CD4-positive, alpha-beta T cell (primary cell): ENCODE measurements at regions not wholly inside any gene's neighbourhood (a gene's known extent, or its start where the extent isn't known, plus 50 kb on each side); places are given as distances from the start of the nearest gene placed in this dataset.

Experiments
- ATAC-seq: fragments of 200-7000 bp; cut with Tn5 transposase; one replicate; pipeline ENCODE4 v1.10.0; 2022; ENCODE audit warnings: mild to moderate bottlenecking; ENCODE audit not compliant: poor library complexity
- CTCF ChIA-PET: fragments of 350-600 bp; sonication (Branson Sonifier 250); formaldehyde crosslinking; loops from one replicate; lab custom pipeline; 2021; ENCODE audit warnings: antibody characterized with exemption, inconsistent platforms; lab: Charles Lee
- POLR2A ChIA-PET: fragments of 350-600 bp; sonication (Branson Sonifier 250); formaldehyde crosslinking; loops from one replicate; lab custom pipeline; 2021; ENCODE audit warnings: antibody characterized with exemption, inconsistent platforms; lab: Charles Lee
- DNase-seq, 14 experiments: peaks; one replicate each; pipeline ENCODE4 v3.0.0-alpha.2; 2013 to 2020; ENCODE audit warnings: mixed read lengths in 2 of 14
- H3K27ac ChIP-seq, 2 donors: one replicate each; pipeline versions ENCODE4 v1.5.1 to v1.7.0; 2013; ENCODE audit warnings: low read length in 2 of 2, low read depth in 1 of 2, mild to moderate bottlenecking in 1 of 2
- H3K27me3 ChIP-seq, 2 experiments: 1 replicate in 1 of 2; 2 replicates in 1 of 2; pipeline versions ENCODE4 v1.6.1 to v1.7.0; 2013; ENCODE audit warnings: low read length in 2 of 2, control low read depth in 1 of 2, mild to moderate bottlenecking in 1 of 2, moderate library complexity in 1 of 2; ENCODE audit not compliant: insufficient read depth in 2 of 2, control insufficient read depth in 1 of 2
- H3K36me3 ChIP-seq: one replicate; pipeline ENCODE4 v1.6.1; 2013; ENCODE audit warnings: low read length, control low read depth; ENCODE audit not compliant: insufficient read depth
- H3K4me1 ChIP-seq: one replicate; pipeline ENCODE4 v1.6.1; 2013; ENCODE audit warnings: low read length, control low read depth; ENCODE audit not compliant: insufficient read depth
- H3K4me3 ChIP-seq: one replicate; pipeline ENCODE4 v1.5.1; 2013; ENCODE audit warnings: mild to moderate bottlenecking, low read length, moderate library complexity
- H3K9me3 ChIP-seq, 2 experiments: 1 replicate in 1 of 2; 2 replicates in 1 of 2; pipeline versions ENCODE4 v1.6.1 to v1.7.0; 2013; ENCODE audit warnings: low read length in 2 of 2, mild to moderate bottlenecking in 2 of 2, control low read depth in 1 of 2, moderate library complexity in 1 of 2; ENCODE audit not compliant: control insufficient read depth in 1 of 2, insufficient read depth in 1 of 2
- H3K27ac Mint-ChIP-seq: one replicate; pipeline ENCODE4 v1.8.0; 2020; ENCODE audit warnings: mixed read lengths
- H3K27me3 Mint-ChIP-seq: one replicate; pipeline ENCODE4 v1.8.0; 2021; ENCODE audit warnings: mixed read lengths
- H3K36me3 Mint-ChIP-seq: one replicate; pipeline ENCODE4 v1.8.0; 2021; ENCODE audit warnings: low read depth, mixed read lengths
- H3K4me1 Mint-ChIP-seq: one replicate; pipeline ENCODE4 v1.8.0; 2021; ENCODE audit warnings: low read depth, mixed read lengths
- H3K4me3 Mint-ChIP-seq: one replicate; pipeline ENCODE4 v1.8.0; 2020; ENCODE audit warnings: mild to moderate bottlenecking, mixed read lengths
- H3K9me3 Mint-ChIP-seq: one replicate; pipeline ENCODE4 v1.8.0; 2020; ENCODE audit warnings: mixed read lengths
- intact Hi-C, 2 experiments: fragments of 100-400 bp; cut with DNase I in 1 of 2; cut with micrococcal nuclease in 1 of 2; formaldehyde crosslinking; loops; one replicate each; pipeline versions ENCODE4 v1.15.1 to v1.9.0; 2023 to 2025; cut with DNase I, micrococcal nuclease
- TF ChIP-seq, protein P1 (sequence below): fragments of 200-600 bp; IDR thresholded peaks from one replicate; pipeline ENCODE4 v1.8.0; 2022; ENCODE audit warnings: antibody characterized with exemption, mild to moderate bottlenecking

GRCh38 chr2:215866606-215867005 is 146.7 kb downstream of the MREG start:
- Mint-ChIP-seq H3K4me1 (no peaks in the 10 kb centered on the region), H3K27me3 (peaks cover 5% of the 10 kb centered on the region), H3K9me3 (no peaks in the 10 kb centered on the region), H3K27ac (no peak overlapping the region), H3K4me3 (no peak overlapping the region), H3K36me3 (no peaks in the 10 kb centered on the region)
- no peak overlapping the region for H3K4me3 ChIP-seq
- DNase-seq: no peak
- ChIA-PET CTCF (no interaction called here), POLR2A (no interaction called here)
- H3K27ac ChIP-seq: no peak overlapping the region
- peaks cover 0 to 7% of the 10 kb centered on the region in 2 experiments for H3K27me3 ChIP-seq
- TF ChIP-seq, protein P1, sequence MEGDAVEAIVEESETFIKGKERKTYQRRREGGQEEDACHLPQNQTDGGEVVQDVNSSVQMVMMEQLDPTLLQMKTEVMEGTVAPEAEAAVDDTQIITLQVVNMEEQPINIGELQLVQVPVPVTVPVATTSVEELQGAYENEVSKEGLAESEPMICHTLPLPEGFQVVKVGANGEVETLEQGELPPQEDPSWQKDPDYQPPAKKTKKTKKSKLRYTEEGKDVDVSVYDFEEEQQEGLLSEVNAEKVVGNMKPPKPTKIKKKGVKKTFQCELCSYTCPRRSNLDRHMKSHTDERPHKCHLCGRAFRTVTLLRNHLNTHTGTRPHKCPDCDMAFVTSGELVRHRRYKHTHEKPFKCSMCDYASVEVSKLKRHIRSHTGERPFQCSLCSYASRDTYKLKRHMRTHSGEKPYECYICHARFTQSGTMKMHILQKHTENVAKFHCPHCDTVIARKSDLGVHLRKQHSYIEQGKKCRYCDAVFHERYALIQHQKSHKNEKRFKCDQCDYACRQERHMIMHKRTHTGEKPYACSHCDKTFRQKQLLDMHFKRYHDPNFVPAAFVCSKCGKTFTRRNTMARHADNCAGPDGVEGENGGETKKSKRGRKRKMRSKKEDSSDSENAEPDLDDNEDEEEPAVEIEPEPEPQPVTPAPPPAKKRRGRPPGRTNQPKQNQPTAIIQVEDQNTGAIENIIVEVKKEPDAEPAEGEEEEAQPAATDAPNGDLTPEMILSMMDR: no peak
- no peak for ATAC-seq
- H3K36me3 ChIP-seq: no peaks in the 10 kb centered on the region
- no peaks in the 10 kb centered on the region for H3K9me3 ChIP-seq
- H3K4me1 ChIP-seq: no peaks in the 10 kb centered on the region
- intact Hi-C loops: no loop called here

- TF ChIP-seq, protein P1: no peak
- Histone ChIP-seq H3K36me3 (no peaks in the 10 kb centered on the region), H3K27me3 (peaks cover 0 to 7% of the 10 kb centered on the region in 2 experiments), H3K4me1 (no peaks in the 10 kb centered on the region), H3K9me3 (no peaks in the 10 kb centered on the region), H3K27ac (no peak overlapping the region), H3K4me3 (no peak overlapping the region)
- no peaks in the 10 kb centered on the region for H3K9me3 Mint-ChIP-seq
- POLR2A ChIA-PET: no interaction called here
- no peak overlapping the region for H3K4me3 Mint-ChIP-seq
- DNase-seq (no peak), ATAC-seq (no peak)
- H3K4me1 Mint-ChIP-seq: no peaks in the 10 kb centered on the region
- intact Hi-C loops: no loop called here
- no peaks in the 10 kb centered on the region for H3K36me3 Mint-ChIP-seq
- CTCF ChIA-PET: interaction anchor here (0.6 kb wide), 1 partner anchor 29 kb away, joined by 4 read pairs; no protein-coding TSS in a partner anchor
- peaks cover 5% of the 10 kb centered on the region for H3K27me3 Mint-ChIP-seq
- H3K27ac Mint-ChIP-seq: no peak overlapping the region
Measured at GRCh38 chr2:215863687-215864086, 149.7 kb downstream of the MREG start.

- Mint-ChIP-seq H3K27ac (no peak overlapping the region), H3K36me3 (no peaks in the 10 kb centered on the region), H3K27me3 (peaks cover 5% of the 10 kb centered on the region), H3K4me3 (no peak overlapping the region), H3K9me3 (no peaks in the 10 kb centered on the region), H3K4me1 (no peaks in the 10 kb centered on the region)
- CTCF ChIA-PET: no interaction called here
- Histone ChIP-seq H3K36me3 (no peaks in the 10 kb centered on the region), H3K27ac (no peak overlapping the region), H3K27me3 (peaks cover under 1 to 7% of the 10 kb centered on the region in 2 experiments), H3K9me3 (no peaks in the 10 kb centered on the region), H3K4me1 (no peaks in the 10 kb centered on the region), H3K4me3 (no peak overlapping the region)
- DNase-seq: no peak
- POLR2A ChIA-PET: no interaction called here
- TF ChIP-seq, protein P1: no peak
- intact Hi-C loops: no loop called here
- ATAC-seq: no peak
Measured at GRCh38 chr2:215862351-215862771, 151.0 kb downstream of the MREG start.
